OCI-LY7 (cell line): ENCODE measurements at regions not wholly inside any gene's neighbourhood (a gene's known extent, or its start where the extent isn't known, plus 50 kb on each side); places are given as distances from the start of the nearest gene placed in this dataset.

Experiments used
- BruUV-seq: library from RNA; stranded (reverse); fragments of 400-500 nt; replicated peaks from 2 replicates; lab custom pipeline; 2021; lab: Mats Ljungman, UMichigan
- CTCF ChIA-PET: fragments of 300-600 bp; sonication (Branson Sonifier 250); formaldehyde crosslinking; loops from one replicate; lab custom pipeline; 2022; ENCODE audit warnings: antibody characterized with exemption; ENCODE audit not compliant: unreplicated experiment; lab: Charles Lee
- POLR2A ChIA-PET: fragments of 300-600 bp; sonication (Branson Sonifier 250); formaldehyde crosslinking; loops from one replicate; lab custom pipeline; 2022; ENCODE audit warnings: antibody characterized with exemption; lab: Charles Lee
- DNase-seq: peaks from one replicate; pipeline ENCODE4 v3.0.0-alpha.2; 2015; ENCODE audit warnings: low spot score
- H2AFZ ChIP-seq: fragments of 200-600 bp; sonication (generic), shearing (Covaris generic); 2 replicates; pipeline ENCODE4 v1.6.1; 2014; ENCODE audit warnings: mild to moderate bottlenecking, antibody characterized with exemption, low read length, moderate library complexity
- H3K27ac ChIP-seq: fragments of 200-600 bp; sonication (generic); 2 replicates; pipeline ENCODE4 v1.5.1; 2014; ENCODE audit warnings: mixed run types, low read depth, mild to moderate bottlenecking, moderate library complexity, low read length, inconsistent platforms; ENCODE audit not compliant: poor library complexity, severe bottlenecking
- H3K36me3 ChIP-seq: fragments of 200-600 bp; sonication (generic); 2 replicates; pipeline ENCODE4 v1.6.1; 2014; ENCODE audit warnings: mild to moderate bottlenecking, antibody characterized with exemption, low read length, moderate library complexity, mixed read lengths; ENCODE audit not compliant: insufficient read depth
- H3K4me1 ChIP-seq: fragments of 200-600 bp; sonication (generic); 2 replicates; pipeline ENCODE4 v1.5.1; 2014; ENCODE audit warnings: mild to moderate bottlenecking, low read length; ENCODE audit not compliant: insufficient read depth, poor library complexity, severe bottlenecking
- H3K4me2 ChIP-seq: fragments of 200-600 bp; sonication (generic); 2 replicates; pipeline ENCODE4 v1.6.1; 2014; ENCODE audit warnings: mild to moderate bottlenecking, low read length
- H3K4me3 ChIP-seq: fragments of 200-600 bp; sonication (generic); 2 replicates; pipeline ENCODE4 v1.5.1; 2014; ENCODE audit warnings: mild to moderate bottlenecking, low read depth, low read length; ENCODE audit not compliant: poor library complexity, severe bottlenecking
- H3K79me2 ChIP-seq: fragments of 200-600 bp; sonication (generic); 2 replicates; pipeline ENCODE4 v1.6.1; 2016; ENCODE audit warnings: low read depth, mild to moderate bottlenecking, low read length, moderate library complexity, mixed read lengths; ENCODE audit not compliant: insufficient read depth
- H3K9me2 ChIP-seq: fragments of 200-600 bp; sonication (generic); 2 replicates; pipeline ENCODE4 v1.6.1; 2016; ENCODE audit warnings: mild to moderate bottlenecking, low read length, mixed read lengths; ENCODE audit not compliant: insufficient read depth
- H3K9me3 ChIP-seq: fragments of 200-600 bp; sonication (generic); 2 replicates; pipeline ENCODE4 v1.6.1; 2014; ENCODE audit warnings: mild to moderate bottlenecking, mixed run types, low read length, mixed read lengths
- H4K20me1 ChIP-seq: fragments of 200-600 bp; sonication (generic); 2 replicates; pipeline ENCODE4 v1.6.1; 2014; ENCODE audit warnings: mild to moderate bottlenecking, antibody characterized with exemption, low read length, moderate library complexity, mixed read lengths; ENCODE audit not compliant: insufficient read depth
- CTCF ChIP-seq: fragments of 200-600 bp; sonication (generic); conservative IDR thresholded peaks from 2 replicates; pipeline ENCODE4 v1.5.1; 2014; ENCODE audit warnings: mild to moderate bottlenecking, antibody characterized with exemption, low read length, moderate library complexity, mixed read lengths
- EZH2phosphoT487 ChIP-seq: fragments of 200-600 bp; sonication (generic); IDR thresholded peaks from 2 replicates; pipeline ENCODE4 v1.6.1; 2018; ENCODE audit warnings: low read depth, borderline replicate concordance, mild to moderate bottlenecking, mixed run types, antibody characterized with exemption, low read length, moderate library complexity, mixed read lengths
- intact Hi-C: fragments of 100-400 bp; cut with micrococcal nuclease; formaldehyde crosslinking; loops from one replicate; pipeline ENCODE4 v1.10.0; 2022; ENCODE audit not compliant: unreplicated experiment

- DNase-seq: no peak
- TF ChIP-seq EZH2phosphoT487 (no peak), CTCF (no peak)
- Histone ChIP-seq H3K27ac (no peak overlapping the region), H3K4me2 (no peak overlapping the region), H3K79me2 (no peaks in the 10 kb centered on the region), H4K20me1 (no peaks in the 10 kb centered on the region), H3K4me1 (no peaks in the 10 kb centered on the region), H3K9me3 (no peaks in the 10 kb centered on the region), H3K36me3 (no peaks in the 10 kb centered on the region), H3K4me3 (no peak overlapping the region), H3K9me2 (no peaks in the 10 kb centered on the region), H2AFZ (no peak overlapping the region)
- intact Hi-C loops: no loop called here
- ChIA-PET POLR2A (no interaction called here), CTCF (no interaction called here)
- BruUV-seq: no TSS peak
Observed at GRCh38 chr16:62335356-62335755, 299.1 kb upstream of the CDH8 start.

GRCh38 chr16:62321606-62322005 lies 285.4 kb upstream of the CDH8 start:
- H2AFZ ChIP-seq: no peak overlapping the region
- TF ChIP-seq EZH2phosphoT487 (no peak), CTCF (no peak)
- BruUV-seq: no TSS peak
- no peaks in the 10 kb centered on the region for H3K4me1 ChIP-seq
- no peak overlapping the region for H3K4me3 ChIP-seq
- no peaks in the 10 kb centered on the region for H4K20me1 ChIP-seq
- no peaks in the 10 kb centered on the region for H3K9me2 ChIP-seq
- no peak overlapping the region for H3K27ac ChIP-seq
- no peaks in the 10 kb centered on the region for H3K9me3 ChIP-seq
- intact Hi-C loops: no loop called here
- ChIA-PET POLR2A (no interaction called here), CTCF (no interaction called here)
- no peak for DNase-seq
- H3K4me2 ChIP-seq: no peak overlapping the region
- H3K36me3 ChIP-seq: no peaks in the 10 kb centered on the region
- H3K79me2 ChIP-seq: no peaks in the 10 kb centered on the region

GRCh38 chr16:62298600-62298999 lies 262.4 kb upstream of the CDH8 start:
- H3K9me3 ChIP-seq: no peaks in the 10 kb centered on the region
- H3K79me2 ChIP-seq: no peaks in the 10 kb centered on the region
- no peak overlapping the region for H3K27ac ChIP-seq
- no peak overlapping the region for H2AFZ ChIP-seq
- no peak overlapping the region for H3K4me3 ChIP-seq
- TF ChIP-seq CTCF (no peak), EZH2phosphoT487 (no peak)
- intact Hi-C loops: no loop called here
- ChIA-PET POLR2A (no interaction called here), CTCF (no interaction called here)
- H3K4me2 ChIP-seq: no peak overlapping the region
- no peaks in the 10 kb centered on the region for H3K36me3 ChIP-seq
- no TSS peak for BruUV-seq
- DNase-seq: no peak
- no peaks in the 10 kb centered on the region for H3K4me1 ChIP-seq
- H4K20me1 ChIP-seq: no peaks in the 10 kb centered on the region
- no peaks in the 10 kb centered on the region for H3K9me2 ChIP-seq
